NCI-H2227 (cell line): ENCODE measurements at regions not wholly inside any gene's neighbourhood (a gene's known extent, or its start where the extent isn't known, plus 50 kb on each side); places are given as distances from the start of the nearest gene placed in this dataset.

Source experiments
- DNase-seq: peaks from one replicate; lab custom pipeline; 2025; ENCODE audit not compliant: unreplicated experiment; lab: John Stamatoyannopoulos, UW

DNA sequence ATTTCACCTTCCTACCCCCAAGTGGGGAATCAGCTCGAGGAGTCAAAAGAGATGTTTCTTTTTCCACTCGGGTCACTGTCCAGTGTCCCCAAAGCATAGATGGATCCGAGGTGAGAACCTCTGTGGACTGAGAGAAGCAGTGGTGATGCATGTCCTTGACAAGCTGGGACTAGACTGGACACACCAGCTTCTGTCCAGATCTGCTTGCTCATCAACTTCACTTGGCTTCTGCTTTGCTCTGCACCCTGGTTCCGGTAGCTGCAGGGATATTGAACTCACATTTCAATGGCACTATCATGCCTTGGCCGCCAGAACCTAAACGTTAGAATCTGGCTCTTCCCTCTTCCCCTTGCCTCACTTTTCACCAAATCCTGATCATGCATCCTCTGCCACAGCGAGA lies 50.3 kb upstream of the CXCL12 start:
- no peak for DNase-seq

GRCh38 chr10:44436240-44436639 lies 51.3 kb upstream of the CXCL12 start:
- no peak for DNase-seq

- DNase-seq, result no peak
Measured at GRCh38 chr10:44437840-44438511, 53.1 kb upstream of the CXCL12 start.

- DNase-seq, result no peak
Measured at GRCh38 chr10:44439239-44439957, 54.5 kb upstream of the CXCL12 start.

GRCh38 chr10:44439958-44440244 lies 55.0 kb upstream of the CXCL12 start:
- no peak for DNase-seq

- no peak for DNase-seq
Measured at GRCh38 chr10:44457259-44457658, 72.4 kb upstream of the CXCL12 start.

DNA sequence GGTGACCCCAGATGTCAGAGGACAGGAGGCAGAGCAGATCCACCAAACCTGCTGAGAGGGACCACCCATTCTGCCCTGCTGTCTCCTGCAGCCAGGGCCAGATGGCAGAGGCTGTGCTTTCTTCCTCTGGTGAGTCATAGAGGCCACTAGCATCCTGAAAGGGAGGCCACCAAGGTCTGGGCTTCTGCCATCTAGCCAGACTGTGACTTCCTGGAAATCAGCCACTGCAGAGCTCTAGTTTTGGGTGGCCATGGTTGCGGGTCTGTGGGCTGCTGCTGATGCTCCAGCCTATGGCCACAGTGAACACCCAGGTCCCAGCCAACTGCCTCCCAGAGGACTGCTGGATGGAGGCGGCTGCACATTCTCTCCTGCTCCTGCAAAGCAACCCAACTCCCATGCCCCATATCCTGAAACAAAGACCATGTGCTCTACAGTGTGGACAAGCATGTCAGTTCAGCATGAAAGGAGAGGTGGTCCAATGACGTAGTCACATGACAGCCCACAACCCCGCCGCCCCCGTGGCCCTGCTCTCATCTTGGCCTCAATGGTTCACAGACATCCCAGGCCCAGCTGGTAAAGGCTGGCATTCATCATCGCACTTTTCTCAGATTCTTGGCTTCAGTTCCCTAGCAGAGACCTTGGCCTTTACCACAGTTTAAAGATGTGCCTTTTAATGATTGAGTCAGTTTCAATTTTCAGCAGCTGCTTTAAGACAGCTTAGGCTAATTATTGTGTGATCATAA lies 73.9 kb upstream of the CXCL12 start:
- DNase-seq, result no peak

- DNase-seq, result no peak
Measured at GRCh38 chr10:44459671-44460070, 74.8 kb upstream of the CXCL12 start.

DNA sequence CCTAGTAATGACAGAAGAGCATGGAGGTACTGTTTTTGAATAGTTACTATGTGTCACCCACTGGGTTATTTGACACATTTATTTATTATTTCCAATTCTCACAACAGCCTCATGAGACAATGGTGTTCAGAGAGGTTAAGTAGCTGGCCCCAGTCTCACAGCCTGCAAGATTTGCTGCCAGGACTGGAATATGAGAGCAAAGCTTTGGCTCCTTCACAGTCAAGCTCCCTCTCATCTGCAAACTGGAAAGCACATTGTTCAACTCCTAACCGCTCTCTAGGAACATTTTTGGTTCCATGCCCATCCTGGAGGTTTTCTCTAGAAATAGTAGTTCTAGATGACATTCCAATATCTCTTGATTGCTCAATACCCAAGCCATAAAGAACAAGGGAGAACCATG lies 75.5 kb upstream of the CXCL12 start:
- no peak for DNase-seq

GRCh38 chr10:44462338-44462914 lies 77.5 kb upstream of the CXCL12 start:
- no peak for DNase-seq

- no peak for DNase-seq
Measured at GRCh38 chr10:44463511-44464121, 78.7 kb upstream of the CXCL12 start.

GRCh38 chr10:44464503-44464902 lies 79.6 kb upstream of the CXCL12 start:
- no peak for DNase-seq

DNA sequence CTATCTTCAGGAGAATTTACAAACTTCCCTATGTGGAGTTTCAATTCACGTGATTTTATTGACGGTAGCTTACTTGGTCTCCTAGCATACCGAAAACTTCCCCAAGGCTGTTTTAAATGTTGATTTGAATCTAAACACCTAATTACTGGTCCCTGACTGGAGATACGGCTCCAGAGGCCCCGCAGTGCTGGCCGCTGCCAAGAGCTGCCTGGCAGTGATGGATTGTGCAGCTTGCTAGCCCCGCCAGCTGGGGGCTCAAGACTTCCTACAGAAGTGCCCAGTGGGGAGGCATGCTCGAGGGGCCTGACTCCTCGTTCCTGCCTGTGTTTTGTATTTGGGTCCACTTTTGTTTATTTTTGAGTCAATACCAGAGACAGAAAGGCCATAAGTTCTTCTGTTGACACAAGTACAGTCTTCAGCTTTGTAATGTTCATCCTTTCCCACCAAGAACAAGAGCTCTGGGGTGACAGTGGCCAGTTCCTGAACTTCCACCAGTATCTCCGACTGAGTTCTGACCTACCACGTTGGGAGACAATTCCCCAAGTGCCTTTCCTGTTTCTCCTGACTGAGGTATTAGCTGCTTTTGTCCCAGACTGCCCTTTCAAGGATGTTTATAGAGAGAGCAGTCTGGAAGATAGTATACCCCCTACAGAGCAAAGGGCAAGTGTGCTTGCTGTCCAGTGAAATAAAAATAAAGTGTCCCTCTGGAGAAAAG lies 80.7 kb upstream of the CXCL12 start:
- no peak for DNase-seq

DNA sequence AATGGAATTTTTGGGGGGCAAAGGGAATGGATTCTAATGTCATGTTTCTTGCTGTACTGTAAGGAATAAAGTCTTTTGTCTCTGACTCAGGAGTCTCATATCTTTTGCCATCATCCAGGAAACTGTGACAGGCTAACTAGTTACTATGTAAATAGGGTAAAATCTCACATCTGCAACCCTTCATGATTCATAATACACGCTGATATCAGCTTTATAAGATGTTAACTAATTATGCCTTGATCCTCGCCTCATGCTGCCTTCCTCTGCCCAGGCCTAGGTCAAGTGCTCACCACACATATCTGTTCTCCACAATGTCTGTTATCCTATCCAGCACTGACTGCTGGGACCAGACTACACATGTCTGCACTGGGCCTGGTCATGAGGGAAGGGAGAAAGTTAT lies 81.3 kb upstream of the CXCL12 start:
- no peak for DNase-seq

- no peak for DNase-seq
Measured at GRCh38 chr10:44467090-44467489, 82.2 kb upstream of the CXCL12 start.

- no peak for DNase-seq
Measured at GRCh38 chr10:44467900-44468299, 83.0 kb upstream of the CXCL12 start.

- no peak for DNase-seq
Measured at GRCh38 chr10:44468525-44468924, 83.6 kb upstream of the CXCL12 start.

- DNase-seq, result no peak
Measured at GRCh38 chr10:44468965-44469364, 84.1 kb upstream of the CXCL12 start.

GRCh38 chr10:44470784-44471183 lies 85.9 kb upstream of the CXCL12 start:
- DNase-seq, result no peak

DNA sequence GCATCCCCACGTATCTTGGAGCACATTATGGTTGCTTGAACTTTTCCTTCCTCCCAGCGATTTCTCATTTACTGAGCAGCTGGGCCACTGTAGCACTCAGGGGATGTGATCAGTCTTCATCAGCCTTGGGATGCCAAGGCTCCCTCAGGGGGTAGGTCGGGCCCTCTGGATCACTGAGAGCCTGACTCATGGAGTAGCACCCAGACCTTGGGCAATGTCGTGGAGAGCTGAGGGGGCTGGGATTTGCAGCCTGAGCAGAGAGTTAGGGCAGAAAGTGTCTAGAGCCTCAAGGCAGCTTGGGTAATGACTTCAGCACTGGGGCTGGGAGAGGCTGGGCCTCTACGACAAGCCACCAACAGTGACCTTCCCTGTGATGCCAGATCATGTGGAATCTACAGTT lies 86.5 kb upstream of the CXCL12 start:
- DNase-seq, result no peak

GRCh38 chr10:44473146-44473545 lies 88.2 kb upstream of the CXCL12 start:
- DNase-seq, result no peak
